ENCODE measurements at regions not wholly inside any gene's neighbourhood (a gene's known extent, or its start where the extent isn't known, plus 50 kb on each side); places are given as distances from the start of the nearest gene placed in this dataset.

DNA sequence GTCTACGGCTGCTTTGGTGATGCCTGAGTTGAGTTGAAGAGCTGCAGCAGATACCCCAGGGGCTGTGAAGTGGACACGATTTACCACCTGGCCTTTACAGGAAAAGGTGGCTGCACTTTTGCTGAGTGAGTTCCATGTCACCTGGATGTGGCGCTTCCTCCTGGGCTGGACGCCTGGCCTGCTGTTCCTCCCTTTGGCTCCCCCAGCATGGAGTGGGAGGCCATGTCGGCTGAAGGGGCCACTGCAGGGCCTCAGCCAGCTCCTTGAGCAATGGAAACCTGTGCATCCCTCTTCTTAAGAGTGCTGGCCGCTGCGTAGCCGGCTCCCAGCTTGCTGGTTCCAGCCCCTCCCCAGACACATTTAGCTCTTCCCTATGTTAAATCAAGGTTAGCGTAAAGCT, 221.0 kb downstream of the GLRX3 start:
- H3K4me3 ChIP-seq = no peak overlapping the region
- H3K9me3 ChIP-seq = no peaks in the 10 kb centered on the region
- 91% methylated on average over 9 of the region's 9 CpGs for WGBS
- H3K27me3 ChIP-seq (replicated peaks; ENCODE audit: insufficient read depth) = no peaks in the 10 kb centered on the region
- no peaks in the 10 kb centered on the region for H3K36me3 ChIP-seq
- H3K4me1 ChIP-seq (replicated peaks) = no peaks in the 10 kb centered on the region
- intact Hi-C loops (cut with DNase I) = no loop called here
- no peak for TF ChIP-seq POLR2A (IDR thresholded peaks at IDR 0.05)
- no peak for TF ChIP-seq POLR2AphosphoS5 (IDR thresholded peaks at IDR 0.05)
- TF ChIP-seq, protein P1, sequence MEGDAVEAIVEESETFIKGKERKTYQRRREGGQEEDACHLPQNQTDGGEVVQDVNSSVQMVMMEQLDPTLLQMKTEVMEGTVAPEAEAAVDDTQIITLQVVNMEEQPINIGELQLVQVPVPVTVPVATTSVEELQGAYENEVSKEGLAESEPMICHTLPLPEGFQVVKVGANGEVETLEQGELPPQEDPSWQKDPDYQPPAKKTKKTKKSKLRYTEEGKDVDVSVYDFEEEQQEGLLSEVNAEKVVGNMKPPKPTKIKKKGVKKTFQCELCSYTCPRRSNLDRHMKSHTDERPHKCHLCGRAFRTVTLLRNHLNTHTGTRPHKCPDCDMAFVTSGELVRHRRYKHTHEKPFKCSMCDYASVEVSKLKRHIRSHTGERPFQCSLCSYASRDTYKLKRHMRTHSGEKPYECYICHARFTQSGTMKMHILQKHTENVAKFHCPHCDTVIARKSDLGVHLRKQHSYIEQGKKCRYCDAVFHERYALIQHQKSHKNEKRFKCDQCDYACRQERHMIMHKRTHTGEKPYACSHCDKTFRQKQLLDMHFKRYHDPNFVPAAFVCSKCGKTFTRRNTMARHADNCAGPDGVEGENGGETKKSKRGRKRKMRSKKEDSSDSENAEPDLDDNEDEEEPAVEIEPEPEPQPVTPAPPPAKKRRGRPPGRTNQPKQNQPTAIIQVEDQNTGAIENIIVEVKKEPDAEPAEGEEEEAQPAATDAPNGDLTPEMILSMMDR (IDR thresholded peaks at IDR 0.05) = no peak
- no peak overlapping the region for H3K27ac ChIP-seq
- DNase-seq (ENCODE audit: low spot score) = no peak

DNA sequence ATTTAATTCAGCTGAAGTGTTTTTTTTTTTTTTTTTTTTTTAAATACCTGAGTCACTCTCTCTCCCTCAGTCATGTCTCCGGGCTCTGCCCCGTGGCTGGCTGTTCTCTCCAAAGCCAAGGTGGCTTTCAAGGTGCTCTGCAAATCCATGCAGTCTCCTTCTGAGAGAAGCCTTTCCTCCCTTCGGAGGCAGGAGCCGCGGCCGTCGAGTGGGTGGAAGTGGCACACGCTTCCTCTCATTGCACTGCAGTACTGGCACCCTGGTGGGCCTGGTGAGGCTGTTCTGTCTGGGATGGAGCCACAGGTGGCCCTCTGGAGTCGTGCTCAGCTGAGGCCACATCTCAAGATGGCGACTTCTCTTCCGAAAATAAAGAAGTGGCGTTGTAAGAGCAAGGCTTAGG, 221.8 kb downstream of the GLRX3 start:
- Histone ChIP-seq H3K9me3 (no peaks in the 10 kb centered on the region), H3K27ac (no peak overlapping the region), H3K4me1 (replicated peaks) (no peaks in the 10 kb centered on the region), H3K27me3 (replicated peaks; ENCODE audit: insufficient read depth) (no peaks in the 10 kb centered on the region), H3K4me3 (no peak overlapping the region), H3K36me3 (no peaks in the 10 kb centered on the region)
- intact Hi-C loops (cut with DNase I) = no loop called here
- 82% methylated on average over 12 of the region's 12 CpGs for WGBS
- TF ChIP-seq POLR2AphosphoS5 (IDR thresholded peaks at IDR 0.05) = no peak
- TF ChIP-seq POLR2A (IDR thresholded peaks at IDR 0.05) = no peak
- TF ChIP-seq, protein P1 (IDR thresholded peaks at IDR 0.05) = no peak
- no peak for DNase-seq (ENCODE audit: low spot score)

DNA sequence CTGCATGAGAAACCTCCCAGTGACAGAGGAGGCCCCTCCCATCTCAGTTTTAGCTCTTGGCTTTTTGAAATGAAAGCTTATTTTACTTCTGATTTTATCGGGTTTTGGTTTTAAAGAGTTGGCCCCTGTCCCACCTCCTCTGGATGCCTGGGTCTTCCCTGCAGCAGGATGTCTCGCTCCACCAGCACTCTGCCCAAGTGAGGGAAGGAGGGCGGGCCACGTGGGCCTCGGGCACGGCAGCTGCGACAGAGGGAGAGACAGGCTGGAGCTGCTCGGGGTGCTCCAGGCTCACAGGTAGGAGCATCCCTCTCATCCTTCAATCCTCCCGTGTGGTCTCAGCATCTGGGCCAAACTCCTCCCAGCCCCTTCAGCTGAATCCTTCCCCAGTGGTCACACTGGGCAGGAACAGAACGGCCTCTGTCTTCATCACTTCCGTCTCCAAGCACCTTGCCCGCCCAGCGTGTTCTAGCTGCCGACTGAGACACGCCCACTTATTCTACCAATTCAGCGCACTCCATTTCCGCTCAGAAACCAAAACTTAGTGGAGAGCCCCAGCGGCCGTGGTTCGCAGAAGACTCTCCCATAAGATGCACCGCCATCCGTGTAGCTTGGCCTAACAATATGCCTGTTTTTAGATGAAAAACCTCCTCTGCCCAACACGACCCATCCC, 222.9 kb downstream of the GLRX3 start:
- DNase-seq (ENCODE audit: low spot score) = no peak

DNA sequence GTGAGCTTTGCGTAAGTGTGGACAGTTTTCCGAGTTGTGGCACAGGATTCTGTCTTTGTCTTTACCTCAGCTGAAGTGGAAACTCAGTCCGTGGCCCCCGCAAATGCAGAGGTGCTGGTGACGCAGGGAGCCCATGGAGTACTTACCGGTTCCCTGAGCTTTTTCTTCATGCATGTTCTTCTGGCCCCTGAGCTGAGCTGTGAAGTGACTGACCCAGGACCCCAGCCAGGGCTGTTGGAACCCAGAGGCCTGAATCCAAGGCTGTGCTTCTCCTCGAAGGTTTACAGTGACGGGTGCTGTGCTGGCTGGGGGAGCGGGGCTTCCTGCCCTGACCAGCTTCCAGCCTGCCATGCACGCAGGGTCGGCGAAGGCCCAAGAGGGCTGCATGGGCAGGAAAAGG, 223.5 kb downstream of the GLRX3 start:
- Histone ChIP-seq H3K27me3 (replicated peaks; ENCODE audit: insufficient read depth) (no peaks in the 10 kb centered on the region), H3K9me3 (no peaks in the 10 kb centered on the region), H3K4me3 (no peak overlapping the region), H3K4me1 (replicated peaks) (no peaks in the 10 kb centered on the region), H3K36me3 (no peaks in the 10 kb centered on the region), H3K27ac (no peak overlapping the region)
- no peak for TF ChIP-seq POLR2AphosphoS5 (IDR thresholded peaks at IDR 0.05)
- TF ChIP-seq, protein P1 (IDR thresholded peaks at IDR 0.05) = no peak
- TF ChIP-seq POLR2A (IDR thresholded peaks at IDR 0.05) = no peak
- intact Hi-C loops (cut with DNase I) = no loop called here
- no peak for DNase-seq (ENCODE audit: low spot score)
- 92% methylated on average over 12 of the region's 12 CpGs for WGBS

More for the DNA sequence above, 222.9 kb downstream of the GLRX3 start:
- no peaks in the 10 kb centered on the region for H3K27me3 ChIP-seq (replicated peaks; ENCODE audit: insufficient read depth)
- H3K36me3 ChIP-seq = no peaks in the 10 kb centered on the region
- intact Hi-C loops (cut with DNase I) = no loop called here
- 34% methylated on average over 22 of the region's 23 CpGs for WGBS
- no peak for TF ChIP-seq POLR2A (IDR thresholded peaks at IDR 0.05)
- TF ChIP-seq, protein P1 (IDR thresholded peaks at IDR 0.05) = no peak
- H3K4me3 ChIP-seq = no peak overlapping the region
- H3K9me3 ChIP-seq = no peaks in the 10 kb centered on the region
- no peak overlapping the region for H3K27ac ChIP-seq
- no peaks in the 10 kb centered on the region for H3K4me1 ChIP-seq (replicated peaks)

DNA sequence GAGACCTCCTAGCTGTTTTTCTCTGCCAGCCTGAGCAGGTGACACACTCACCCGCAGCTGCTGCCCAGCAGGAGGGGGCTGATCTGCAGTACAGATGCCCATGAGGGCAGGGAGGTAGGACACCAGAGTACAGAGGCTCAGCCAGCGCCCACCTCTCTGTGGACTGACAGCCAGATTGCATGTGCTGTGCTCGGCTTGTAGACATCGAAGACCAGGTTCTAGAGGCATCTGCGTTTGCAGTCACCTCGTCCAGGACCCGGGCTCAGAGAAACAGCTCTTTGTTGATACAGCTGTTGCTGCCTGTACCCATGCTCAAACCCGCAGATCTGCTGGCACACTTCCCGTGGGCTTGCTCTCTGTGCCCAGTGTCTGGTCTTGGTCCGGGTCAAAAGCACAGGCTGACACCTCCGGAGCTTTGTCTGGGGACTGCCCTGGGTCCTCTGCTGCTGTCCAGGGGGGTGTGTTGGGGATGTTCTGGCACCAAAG, 224.7 kb downstream of the GLRX3 start:
- H3K27ac ChIP-seq = no peak overlapping the region
- H3K9me3 ChIP-seq = no peaks in the 10 kb centered on the region
- intact Hi-C loops (cut with DNase I) = no loop called here
- no peaks in the 10 kb centered on the region for H3K36me3 ChIP-seq
- no peaks in the 10 kb centered on the region for H3K27me3 ChIP-seq (replicated peaks; ENCODE audit: insufficient read depth)
- TF ChIP-seq, protein P1 (IDR thresholded peaks at IDR 0.05) = no peak
- TF ChIP-seq POLR2AphosphoS5 (IDR thresholded peaks at IDR 0.05) (no peak), POLR2A (IDR thresholded peaks at IDR 0.05) (no peak)
- H3K4me3 ChIP-seq = no peak overlapping the region
- DNase-seq (ENCODE audit: low spot score) = no peak
- H3K4me1 ChIP-seq (replicated peaks) = no peaks in the 10 kb centered on the region
- 29% methylated on average over 11 of the region's 11 CpGs for WGBS
